ENCODE measurements at regions not wholly inside any gene's neighbourhood (a gene's known extent, or its start where the extent isn't known, plus 50 kb on each side); places are given as distances from the start of the nearest gene placed in this dataset.

DNA sequence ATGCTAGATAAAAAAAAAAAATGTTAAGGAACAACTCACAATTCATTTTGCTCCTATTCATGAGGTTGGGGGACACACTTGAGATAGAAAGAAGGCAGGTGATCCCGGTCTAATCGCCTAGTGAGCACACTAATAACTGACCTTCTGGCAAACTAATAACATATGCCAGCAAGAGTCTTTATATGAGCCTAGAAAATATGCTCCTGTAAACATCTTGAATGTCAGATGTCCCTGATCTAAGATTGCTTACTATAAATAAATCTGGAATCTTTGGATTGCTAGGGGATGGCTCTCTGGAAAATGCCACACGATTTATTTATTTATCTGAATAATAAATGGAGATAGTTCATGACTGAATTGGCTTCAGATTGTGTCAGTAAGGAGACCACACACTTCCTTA, 821.9 kb downstream of the GRIK2 start:
- in situ Hi-C loops (cut with MboI; ENCODE audit: low sequenced_read_pairs): no loop called here
- no peak overlapping the region for H3K4ac ChIP-seq (ENCODE audit: low read depth, low read length)
- no peaks in the 10 kb centered on the region for H3K27me3 ChIP-seq (ENCODE audit: control insufficient read depth, insufficient read depth, low read length)
- no peak overlapping the region for H3K27ac ChIP-seq (ENCODE audit: insufficient read depth, low read length)
- no peak overlapping the region for H3K9ac ChIP-seq (ENCODE audit: low read depth, low read length)
- ChIA-PET CTCF (no interaction called here), POLR2A (ENCODE audit: unreplicated experiment) (no interaction called here)
- no peak overlapping the region for H4K8ac ChIP-seq (ENCODE audit: low read depth in 2 of 2, low read length in 2 of 2)
- H2AK5ac ChIP-seq (ENCODE audit: low read depth, low read length): no peak overlapping the region
- intact Hi-C loops (cut with micrococcal nuclease): no loop called here
- dilution Hi-C loops (cut with HindIII; ENCODE audit: low sequenced_read_pairs, unreplicated experiment): no loop called here
- no peak overlapping the region for H4K5ac ChIP-seq (ENCODE audit: low read depth, low read length)
- no peak overlapping the region for H3K23ac ChIP-seq (ENCODE audit: low read depth, low read length)
- TF ChIP-seq POLR2A (IDR thresholded peaks at IDR 0.05; ENCODE audit: low read depth, low read length): no peak
- TF ChIP-seq CHD1 (IDR thresholded peaks at IDR 0.05; ENCODE audit: low read depth, low read length): no peak
- TF ChIP-seq FOS (IDR thresholded peaks at IDR 0.05; ENCODE audit: low read depth, low read length): no peak
- TF ChIP-seq, protein P1, sequence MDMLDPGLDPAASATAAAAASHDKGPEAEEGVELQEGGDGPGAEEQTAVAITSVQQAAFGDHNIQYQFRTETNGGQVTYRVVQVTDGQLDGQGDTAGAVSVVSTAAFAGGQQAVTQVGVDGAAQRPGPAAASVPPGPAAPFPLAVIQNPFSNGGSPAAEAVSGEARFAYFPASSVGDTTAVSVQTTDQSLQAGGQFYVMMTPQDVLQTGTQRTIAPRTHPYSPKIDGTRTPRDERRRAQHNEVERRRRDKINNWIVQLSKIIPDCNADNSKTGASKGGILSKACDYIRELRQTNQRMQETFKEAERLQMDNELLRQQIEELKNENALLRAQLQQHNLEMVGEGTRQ (IDR thresholded peaks at IDR 0.05; ENCODE audit: low read depth, low read length): no peak
- TF ChIP-seq BHLHE40 (IDR thresholded peaks at IDR 0.05; ENCODE audit: low read depth, low read length): no peak
- TF ChIP-seq, protein P2, sequence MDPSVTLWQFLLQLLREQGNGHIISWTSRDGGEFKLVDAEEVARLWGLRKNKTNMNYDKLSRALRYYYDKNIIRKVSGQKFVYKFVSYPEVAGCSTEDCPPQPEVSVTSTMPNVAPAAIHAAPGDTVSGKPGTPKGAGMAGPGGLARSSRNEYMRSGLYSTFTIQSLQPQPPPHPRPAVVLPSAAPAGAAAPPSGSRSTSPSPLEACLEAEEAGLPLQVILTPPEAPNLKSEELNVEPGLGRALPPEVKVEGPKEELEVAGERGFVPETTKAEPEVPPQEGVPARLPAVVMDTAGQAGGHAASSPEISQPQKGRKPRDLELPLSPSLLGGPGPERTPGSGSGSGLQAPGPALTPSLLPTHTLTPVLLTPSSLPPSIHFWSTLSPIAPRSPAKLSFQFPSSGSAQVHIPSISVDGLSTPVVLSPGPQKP (IDR thresholded peaks at IDR 0.05; ENCODE audit: borderline replicate concordance, low read depth, low read length): no peak
- TF ChIP-seq NFE2L2 (IDR thresholded peaks at IDR 0.05; ENCODE audit: low read depth, low read length): no peak
- no peak for TF ChIP-seq RCOR1 (IDR thresholded peaks at IDR 0.05; ENCODE audit: insufficient replicate concordance, low read length)
- no peak for TF ChIP-seq RFX5 (IDR thresholded peaks at IDR 0.05; ENCODE audit: low read depth, low read length)
- TF ChIP-seq MAZ (IDR thresholded peaks at IDR 0.05; ENCODE audit: borderline replicate concordance, low read depth, low read length): no peak
- TF ChIP-seq CEBPB (IDR thresholded peaks at IDR 0.05; ENCODE audit: low read depth, low read length): no peak
- TF ChIP-seq, protein P3, sequence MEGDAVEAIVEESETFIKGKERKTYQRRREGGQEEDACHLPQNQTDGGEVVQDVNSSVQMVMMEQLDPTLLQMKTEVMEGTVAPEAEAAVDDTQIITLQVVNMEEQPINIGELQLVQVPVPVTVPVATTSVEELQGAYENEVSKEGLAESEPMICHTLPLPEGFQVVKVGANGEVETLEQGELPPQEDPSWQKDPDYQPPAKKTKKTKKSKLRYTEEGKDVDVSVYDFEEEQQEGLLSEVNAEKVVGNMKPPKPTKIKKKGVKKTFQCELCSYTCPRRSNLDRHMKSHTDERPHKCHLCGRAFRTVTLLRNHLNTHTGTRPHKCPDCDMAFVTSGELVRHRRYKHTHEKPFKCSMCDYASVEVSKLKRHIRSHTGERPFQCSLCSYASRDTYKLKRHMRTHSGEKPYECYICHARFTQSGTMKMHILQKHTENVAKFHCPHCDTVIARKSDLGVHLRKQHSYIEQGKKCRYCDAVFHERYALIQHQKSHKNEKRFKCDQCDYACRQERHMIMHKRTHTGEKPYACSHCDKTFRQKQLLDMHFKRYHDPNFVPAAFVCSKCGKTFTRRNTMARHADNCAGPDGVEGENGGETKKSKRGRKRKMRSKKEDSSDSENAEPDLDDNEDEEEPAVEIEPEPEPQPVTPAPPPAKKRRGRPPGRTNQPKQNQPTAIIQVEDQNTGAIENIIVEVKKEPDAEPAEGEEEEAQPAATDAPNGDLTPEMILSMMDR (conservative IDR thresholded peaks at IDR 0.05; ENCODE audit: low read depth, low read length): no peak
- TF ChIP-seq MAFK (IDR thresholded peaks at IDR 0.05; ENCODE audit: low read depth, low read length): no peak
- TF ChIP-seq MXI1 (IDR thresholded peaks at IDR 0.05; ENCODE audit: borderline replicate concordance, low read depth, low read length): no peak
- no peak overlapping the region for H2BK5ac ChIP-seq (ENCODE audit: low read depth, low read length, poor library complexity, severe bottlenecking)
- H2AFZ ChIP-seq (replicated peaks; ENCODE audit: low read length, poor library complexity): no peak overlapping the region
- H3K9me1 ChIP-seq (ENCODE audit: insufficient read depth, low read length): no peaks in the 10 kb centered on the region
- no peak overlapping the region for H3K56ac ChIP-seq (ENCODE audit: extremely low read depth, insufficient read depth, low read length)
- no peak overlapping the region for H2AK9ac ChIP-seq (replicated peaks; ENCODE audit: low read depth, low read length, poor library complexity)
- BruUV-seq (replicated peaks): no TSS peak
- ATAC-seq (ENCODE audit: low read depth) (no peak), DNase-seq (no peak)
- H4K20me1 ChIP-seq (ENCODE audit: insufficient read depth, low read length): no peaks in the 10 kb centered on the region
- no peak overlapping the region for H3K4me2 ChIP-seq (ENCODE audit: low read depth, low read length)
- H2BK120ac ChIP-seq (ENCODE audit: low read depth, low read length): no peak overlapping the region
- H3K14ac ChIP-seq (replicated peaks; ENCODE audit: low read depth, low read length): no peak overlapping the region
- WGBS, 2 experiments (ENCODE audit: extremely low coverage in 2 of 2, insufficient read length in 1 of 2): no CpG with 5 or more reads among the region's 3 CpGs
- no peak overlapping the region for H3K4me3 ChIP-seq (ENCODE audit: insufficient read depth, low read depth, low read length)
- no peaks in the 10 kb centered on the region for H3K79me1 ChIP-seq (ENCODE audit: low read depth in 1 of 2, low read length in 2 of 2)
- 0 out of 2 replicates have a peak, but pooled peaks cover 2% of the 10 kb centered on the region for H3K9me3 ChIP-seq (ENCODE audit: control insufficient read depth, insufficient read depth, low read length)
- H3K18ac ChIP-seq (ENCODE audit: low read depth, low read length): no peak overlapping the region
- H4K91ac ChIP-seq (ENCODE audit: insufficient read depth, low read depth, low read length): no peak overlapping the region
- H2BK20ac ChIP-seq (ENCODE audit: low read depth, low read length): no peak overlapping the region
- no peaks in the 10 kb centered on the region for H3K36me3 ChIP-seq (ENCODE audit: control insufficient read depth, insufficient read depth, low read length)
- no peaks in the 10 kb centered on the region for H3K4me1 ChIP-seq (ENCODE audit: control insufficient read depth, insufficient read depth, low read length)
- no peak overlapping the region for H2BK15ac ChIP-seq (ENCODE audit: low read depth, low read length)
